ENCODE measurements at regions not wholly inside any gene's neighbourhood (a gene's known extent, or its start where the extent isn't known, plus 50 kb on each side); places are given as distances from the start of the nearest gene placed in this dataset.

- Histone ChIP-seq H3K9me3 (ENCODE audit: control insufficient read depth, insufficient read depth, low read length) (no peaks in the 10 kb centered on the region), H3K4me1 (ENCODE audit: control insufficient read depth, insufficient read depth, low read length) (no peaks in the 10 kb centered on the region), H3K27me3 (ENCODE audit: control insufficient read depth, insufficient read depth, low read length) (no peaks in the 10 kb centered on the region), H3K4me3 (ENCODE audit: low read length) (no peak overlapping the region), H3K36me3 (ENCODE audit: control insufficient read depth, insufficient read depth, low read length) (no peaks in the 10 kb centered on the region), H3K27ac (ENCODE audit: low read length) (no peak overlapping the region)
- Mint-ChIP-seq H3K27ac (no peak overlapping the region), H3K36me3 (no peaks in the 10 kb centered on the region), H3K9me3 (peaks cover 8 to 10% of the 10 kb centered on the region in 2 donors), H3K4me1 (no peaks in the 10 kb centered on the region), H3K4me3 (no peak overlapping the region), H3K27me3 (ENCODE audit: low read depth in 2 of 2) (no peaks in the 10 kb centered on the region)
- intact Hi-C loops (cut with micrococcal nuclease) = no loop called here
- WGBS (ENCODE audit: insufficient coverage) = 10% methylated on average over 1 of the region's 1 CpG
- no peak for DNase-seq
- no peak for TF ChIP-seq CTCF (IDR thresholded peaks at IDR 0.05)
- ATAC-seq = no peak
These were observed 795.2 kb downstream of the REEP3 start for GRCh38 chr10:64316416-64316815.

- no peaks in the 10 kb centered on the region for H3K9me3 ChIP-seq (ENCODE audit: control insufficient read depth, insufficient read depth, low read length)
- H3K36me3 ChIP-seq (ENCODE audit: control insufficient read depth, insufficient read depth, low read length) = no peaks in the 10 kb centered on the region
- H3K4me3 ChIP-seq (ENCODE audit: low read length) = no peak overlapping the region
- no peak for TF ChIP-seq CTCF (IDR thresholded peaks at IDR 0.05)
- H3K4me1 Mint-ChIP-seq = no peaks in the 10 kb centered on the region
- H3K27me3 Mint-ChIP-seq (ENCODE audit: low read depth in 2 of 2) = no peaks in the 10 kb centered on the region
- no peaks in the 10 kb centered on the region for H3K4me1 ChIP-seq (ENCODE audit: control insufficient read depth, insufficient read depth, low read length)
- WGBS (ENCODE audit: insufficient coverage) = 100% methylated on average over 1 of the region's 3 CpGs
- intact Hi-C loops (cut with micrococcal nuclease) = no loop called here
- DNase-seq (no peak), ATAC-seq (no peak)
- no peak overlapping the region for H3K27ac Mint-ChIP-seq
- H3K9me3 Mint-ChIP-seq = peaks cover 8 to 10% of the 10 kb centered on the region in 2 donors
- H3K36me3 Mint-ChIP-seq = no peaks in the 10 kb centered on the region
- H3K27ac ChIP-seq (ENCODE audit: low read length) = no peak overlapping the region
- H3K27me3 ChIP-seq (ENCODE audit: control insufficient read depth, insufficient read depth, low read length) = no peaks in the 10 kb centered on the region
- no peak overlapping the region for H3K4me3 Mint-ChIP-seq
These were observed 795.6 kb downstream of the REEP3 start for GRCh38 chr10:64316833-64317232.

DNA sequence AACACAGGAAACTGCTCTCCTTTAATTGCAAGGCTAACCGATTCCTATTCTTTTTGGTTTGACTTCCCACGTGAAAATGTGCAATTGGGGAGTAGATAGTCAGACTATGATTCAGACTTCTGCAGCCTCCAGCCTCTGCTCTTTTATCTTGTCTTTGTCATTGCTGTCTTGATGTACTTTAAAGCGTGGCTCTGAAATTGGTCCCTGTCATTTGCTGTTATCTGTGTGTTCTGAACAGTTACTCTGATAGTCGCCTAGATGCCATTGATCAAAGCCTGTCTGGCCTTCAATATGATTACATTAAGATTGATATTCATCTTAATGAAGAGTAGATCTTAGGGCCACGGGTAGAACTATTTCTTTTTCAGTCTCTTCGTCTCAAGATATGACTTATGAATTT lies 799.2 kb downstream of the REEP3 start:
- DNase-seq (no peak), ATAC-seq (no peak)
- 81% methylated on average over 6 of the region's 6 CpGs for WGBS (ENCODE audit: insufficient coverage)
- Histone ChIP-seq H3K4me3 (ENCODE audit: low read length) (no peak overlapping the region), H3K36me3 (ENCODE audit: control insufficient read depth, insufficient read depth, low read length) (no peaks in the 10 kb centered on the region), H3K9me3 (ENCODE audit: control insufficient read depth, insufficient read depth, low read length) (peaks cover 3% of the 10 kb centered on the region), H3K27me3 (ENCODE audit: control insufficient read depth, insufficient read depth, low read length) (no peaks in the 10 kb centered on the region), H3K27ac (ENCODE audit: low read length) (no peak overlapping the region), H3K4me1 (ENCODE audit: control insufficient read depth, insufficient read depth, low read length) (no peaks in the 10 kb centered on the region)
- Mint-ChIP-seq H3K27ac (no peak overlapping the region), H3K27me3 (ENCODE audit: low read depth in 2 of 2) (no peaks in the 10 kb centered on the region), H3K4me3 (no peak overlapping the region), H3K4me1 (no peaks in the 10 kb centered on the region), H3K36me3 (peaks cover 7% of the 10 kb centered on the region), H3K9me3 (peaks cover 17 to 19% of the 10 kb centered on the region in 2 donors)
- no peak for TF ChIP-seq CTCF (IDR thresholded peaks at IDR 0.05)
- intact Hi-C loops (cut with micrococcal nuclease) = no loop called here

DNA sequence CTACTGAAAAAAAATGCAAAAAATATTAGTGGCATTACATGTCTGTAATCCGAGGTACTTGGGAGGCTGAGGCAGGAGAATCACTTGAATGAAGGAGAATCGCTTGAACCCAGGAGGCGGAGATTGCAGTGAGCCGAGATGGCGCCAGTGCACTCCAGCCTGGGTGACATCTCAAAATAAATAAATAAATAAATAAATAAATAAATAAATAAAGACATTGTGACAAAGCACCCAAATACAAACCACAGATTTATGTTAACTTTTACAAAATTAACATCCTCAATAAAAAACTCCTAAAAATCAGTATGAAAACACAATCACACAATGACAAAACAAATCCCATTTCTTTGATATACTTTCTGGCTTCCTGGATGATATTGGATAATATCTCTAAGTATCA lies 808.3 kb downstream of the REEP3 start:
- ATAC-seq (no peak), DNase-seq (no peak)
- Mint-ChIP-seq H3K4me3 (no peak overlapping the region), H3K27ac (no peak overlapping the region), H3K27me3 (ENCODE audit: low read depth in 2 of 2) (no peaks in the 10 kb centered on the region), H3K4me1 (no peaks in the 10 kb centered on the region), H3K9me3 (peaks cover 11 to 21% of the 10 kb centered on the region in 2 donors), H3K36me3 (peaks cover 7% of the 10 kb centered on the region)
- TF ChIP-seq CTCF (IDR thresholded peaks at IDR 0.05) = no peak
- Histone ChIP-seq H3K36me3 (ENCODE audit: control insufficient read depth, insufficient read depth, low read length) (no peaks in the 10 kb centered on the region), H3K27ac (ENCODE audit: low read length) (no peak overlapping the region), H3K4me1 (ENCODE audit: control insufficient read depth, insufficient read depth, low read length) (no peaks in the 10 kb centered on the region), H3K4me3 (ENCODE audit: low read length) (no peak overlapping the region), H3K27me3 (ENCODE audit: control insufficient read depth, insufficient read depth, low read length) (no peaks in the 10 kb centered on the region), H3K9me3 (ENCODE audit: control insufficient read depth, insufficient read depth, low read length) (no peaks in the 10 kb centered on the region)
- 100% methylated on average over 3 of the region's 5 CpGs for WGBS (ENCODE audit: insufficient coverage)
- intact Hi-C loops (cut with micrococcal nuclease) = no loop called here

Data from natural killer cell (primary cell).